ENCODE measurements at regions not wholly inside any gene's neighbourhood (a gene's known extent, or its start where the extent isn't known, plus 50 kb on each side); places are given as distances from the start of the nearest gene placed in this dataset.
A peak's percentile ranks its signal among the peaks of the same experiment; 100 is the strongest.
"Not testable (repeated sequence)": the region's sequence is repeated elsewhere in the genome, so short reads cannot be mapped to it uniquely, and the experiment has no call there.

DNA sequence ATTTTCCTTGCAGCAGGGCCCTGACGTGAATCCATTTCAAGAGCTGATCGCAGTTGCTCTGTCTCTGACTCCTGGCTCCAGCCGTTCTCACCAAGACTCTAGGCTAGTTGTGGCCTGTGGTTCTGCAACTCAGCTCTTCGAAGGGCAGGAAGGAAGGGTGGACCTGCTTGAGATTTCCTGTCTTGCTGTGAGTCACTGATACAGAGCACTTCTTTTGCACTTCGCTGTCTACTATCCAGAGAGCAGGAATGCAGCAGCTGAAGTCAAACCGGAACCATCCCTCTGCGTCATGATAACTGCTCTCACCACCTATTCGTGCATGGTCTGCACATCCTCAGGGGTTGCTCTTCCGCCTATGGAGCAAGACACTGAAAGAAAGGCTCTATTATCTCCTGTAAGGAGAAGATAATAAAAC, 59.7 kb downstream of the RAP2B start:
- DNase-seq = peak; percentile 17

DNA sequence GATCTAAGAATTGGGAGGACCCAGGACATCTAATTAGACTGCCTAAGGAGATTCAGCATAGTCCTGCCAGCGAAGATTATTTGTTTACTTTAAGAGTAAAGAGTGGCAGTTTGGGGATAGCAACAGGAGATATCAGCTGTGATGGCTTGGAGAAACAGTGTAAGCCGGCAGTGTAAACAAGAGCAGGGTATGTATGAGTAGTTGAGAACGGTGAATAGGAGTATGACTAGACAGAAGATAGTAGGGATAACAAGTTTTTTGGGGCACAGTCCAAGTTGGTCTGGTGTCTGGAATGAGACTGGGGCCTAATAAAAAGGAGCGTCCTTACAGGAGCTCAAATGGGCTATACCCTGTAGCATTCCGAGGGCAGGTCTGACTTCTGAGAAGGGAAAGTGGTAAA, 64.9 kb downstream of the RAP2B start:
- not testable (repeated sequence) for DNase-seq

- not testable (repeated sequence) for DNase-seq
These were observed 68.4 kb downstream of the RAP2B start for GRCh38 chr3:153230427-153230826.

DNA sequence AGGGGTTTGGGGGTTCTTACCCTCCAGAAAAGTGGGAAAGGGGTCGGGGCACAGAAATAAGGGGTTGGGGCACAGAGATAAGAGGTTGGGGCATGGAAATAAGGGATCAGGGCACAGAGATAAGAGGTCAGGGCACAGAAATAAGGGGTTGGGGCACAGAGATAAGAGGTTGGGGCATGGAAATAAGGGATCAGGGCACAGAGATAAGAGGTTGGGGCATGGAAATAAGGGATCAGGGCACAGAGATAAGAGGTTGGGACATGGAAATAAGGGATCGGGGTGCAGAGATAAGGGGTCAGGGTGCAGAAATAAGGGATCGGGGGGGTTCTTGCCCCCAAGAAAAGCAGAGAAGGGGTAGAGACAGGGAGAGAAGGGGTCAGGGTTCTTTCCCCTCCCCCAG, 69.2 kb downstream of the RAP2B start:
- not testable (repeated sequence) for DNase-seq

GRCh38 chr3:153232050-153232752, 70.2 kb downstream of the RAP2B start:
- DNase-seq = not testable (repeated sequence)

GRCh38 chr3:153232851-153233271, 70.8 kb downstream of the RAP2B start:
- no peak for DNase-seq

GRCh38 chr3:153233986-153234385, 72.0 kb downstream of the RAP2B start:
- no peak for DNase-seq

DNA sequence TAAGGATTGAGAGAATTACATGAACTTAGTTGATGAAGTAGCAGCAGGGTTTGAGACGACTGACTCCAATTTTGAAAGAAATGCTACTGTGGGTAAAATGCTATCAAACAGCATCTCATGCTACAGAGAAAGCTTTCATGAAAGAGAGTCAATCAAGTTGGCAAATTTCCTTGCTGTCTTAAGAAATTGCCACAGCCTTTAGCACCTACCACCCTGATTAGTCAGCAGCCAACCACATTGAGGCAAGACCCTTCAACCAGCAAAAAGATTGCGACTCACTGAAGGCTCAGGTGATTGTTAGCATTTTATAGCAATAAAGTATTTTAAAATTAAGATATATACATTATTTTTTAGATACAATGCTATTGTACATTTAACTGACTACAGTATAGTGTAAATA, 80.9 kb downstream of the RAP2B start:
- DNase-seq = no peak

DNA sequence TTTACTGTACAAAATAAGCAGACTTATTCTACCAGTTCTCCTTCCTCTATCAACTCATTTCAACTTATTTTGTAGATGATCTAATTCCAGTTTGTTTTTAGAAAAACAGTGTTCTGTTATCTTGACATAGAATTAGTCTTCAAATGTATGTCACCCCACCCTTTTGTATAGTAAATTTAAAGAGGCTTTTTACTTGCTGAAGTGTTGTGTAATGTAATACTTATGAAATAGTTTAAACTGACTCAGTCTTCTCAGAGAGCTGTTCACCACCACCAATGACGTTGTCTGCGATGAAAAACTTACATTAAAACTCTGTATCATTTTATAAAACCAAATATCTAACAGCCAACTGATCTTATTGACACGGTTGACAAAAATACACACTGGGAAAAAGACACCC, 82.9 kb downstream of the RAP2B start:
- no peak for DNase-seq

GRCh38 chr3:153245661-153246060, 83.6 kb downstream of the RAP2B start:
- no peak for DNase-seq

DNA sequence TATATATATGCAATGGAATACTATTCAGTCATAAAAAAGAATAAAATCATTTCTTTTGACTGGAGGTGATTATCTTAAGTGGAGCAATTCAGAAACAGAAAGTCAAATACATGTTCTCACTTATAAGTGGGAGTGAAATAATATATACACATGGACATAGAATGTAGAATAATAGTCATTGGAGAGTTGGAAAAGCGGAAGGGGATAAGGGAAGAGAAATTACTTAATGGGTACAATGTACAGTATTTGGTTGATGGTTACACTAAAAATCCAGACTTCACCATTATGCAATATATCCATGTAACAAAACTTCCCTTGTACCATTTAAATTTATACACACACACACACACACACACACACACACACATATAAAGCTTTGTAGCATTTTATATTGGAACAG, 84.3 kb downstream of the RAP2B start:
- no peak for DNase-seq

- no peak for DNase-seq
These were observed 84.8 kb downstream of the RAP2B start for GRCh38 chr3:153246806-153247205.

DNA sequence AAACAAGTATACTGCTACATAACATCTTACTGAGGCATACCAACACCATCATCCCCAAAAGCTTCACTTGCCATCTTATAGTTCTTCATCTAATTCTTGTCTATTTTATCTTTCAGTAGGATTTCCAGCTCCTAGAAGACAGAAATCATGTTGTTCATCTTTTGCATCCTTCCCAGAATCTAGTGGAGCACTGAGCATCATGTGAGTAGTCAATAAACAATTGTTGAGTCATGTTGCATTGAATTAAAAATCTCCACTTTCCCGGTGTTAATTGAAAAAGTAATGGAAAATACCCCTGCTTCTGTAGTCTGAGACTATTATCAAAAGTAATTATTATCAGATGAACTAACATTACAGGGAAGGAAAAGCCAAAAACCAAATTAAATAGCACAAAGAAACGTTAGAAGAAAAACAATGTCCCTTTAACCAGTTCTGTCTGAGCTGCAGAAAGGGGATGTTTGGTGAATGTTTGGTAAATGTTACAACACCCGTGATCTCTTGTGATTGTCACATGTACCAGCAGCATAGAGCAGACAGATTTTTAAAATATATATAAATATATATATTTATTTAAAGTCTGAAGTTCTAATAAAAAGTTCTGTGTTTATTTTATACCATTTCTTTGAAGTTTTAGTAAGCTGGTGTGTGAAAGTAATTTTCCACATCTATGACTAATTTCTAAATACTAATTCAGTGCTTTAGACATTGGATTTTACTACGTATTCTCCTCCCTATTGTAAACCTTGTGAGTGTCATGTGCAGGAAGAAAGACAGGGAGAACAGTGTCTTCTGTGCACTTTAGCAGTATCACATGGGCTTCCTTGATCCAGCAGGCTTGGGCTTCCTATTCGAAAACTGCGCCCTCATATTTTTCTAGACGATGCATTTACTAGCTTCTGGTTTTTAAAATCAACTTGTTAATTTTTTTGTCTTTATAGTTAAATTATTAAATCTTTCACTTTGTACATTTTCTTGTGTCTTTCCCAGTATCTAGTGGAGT, 85.6 kb downstream of the RAP2B start:
- no peak for DNase-seq

- not testable (repeated sequence) for DNase-seq
These were observed 86.8 kb downstream of the RAP2B start for GRCh38 chr3:153248835-153249234.

DNA sequence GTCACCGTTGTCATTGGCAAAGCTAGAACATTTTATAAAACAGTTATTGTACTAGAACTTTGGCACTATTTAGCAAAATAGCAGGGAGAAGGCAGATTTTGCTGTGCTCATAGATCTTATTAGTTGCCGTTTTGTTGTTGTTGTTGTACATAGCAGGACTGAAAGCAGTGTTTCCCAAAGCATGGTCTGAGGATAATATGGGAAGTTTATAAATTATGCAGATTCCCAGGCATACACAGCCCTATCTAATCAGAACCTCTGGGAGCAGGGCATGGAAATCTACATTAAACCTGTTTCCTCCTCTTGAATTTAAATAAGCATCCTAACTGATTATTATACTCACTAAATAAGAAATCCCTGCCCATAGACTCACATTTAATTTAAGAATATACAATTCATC, 87.9 kb downstream of the RAP2B start:
- DNase-seq = no peak

- DNase-seq = no peak
These were observed 88.4 kb downstream of the RAP2B start for GRCh38 chr3:153250446-153250845.

- DNase-seq = no peak
These were observed 90.9 kb downstream of the RAP2B start for GRCh38 chr3:153252963-153253362.

- no peak for DNase-seq
These were observed 92.3 kb downstream of the RAP2B start for GRCh38 chr3:153254361-153254760.

DNA sequence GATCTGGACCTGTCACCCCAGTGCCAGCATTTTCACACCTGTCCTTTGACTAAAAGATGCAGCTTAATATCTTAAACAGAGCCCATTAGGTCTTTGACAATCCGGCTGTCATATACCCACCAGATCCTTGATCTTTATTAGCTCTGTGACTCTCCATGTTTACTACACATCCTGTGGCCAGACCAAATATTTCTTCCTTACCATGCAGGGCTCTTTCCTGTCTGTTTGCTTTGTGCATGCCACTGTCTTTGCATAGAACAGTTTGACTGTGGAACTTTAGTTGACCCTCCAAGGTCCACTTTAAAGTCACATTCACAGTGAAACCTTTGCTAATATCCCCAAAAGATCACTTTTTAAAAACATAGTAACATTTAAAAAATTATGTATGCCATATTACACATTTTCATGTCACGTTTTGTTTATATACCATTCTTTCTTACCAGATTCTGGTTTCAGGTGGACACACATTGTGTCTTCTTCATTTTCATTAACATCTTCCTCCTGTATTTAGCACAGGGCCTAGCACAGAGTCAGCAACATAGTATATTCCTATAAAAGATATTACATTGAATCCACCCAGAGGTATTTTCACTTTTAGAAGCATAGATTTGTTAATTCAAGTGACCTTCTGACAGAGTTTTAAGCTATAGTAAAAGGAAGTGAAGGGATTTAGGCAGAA, 95.8 kb downstream of the RAP2B start:
- no peak for DNase-seq

- DNase-seq = no peak
These were observed 97.9 kb downstream of the RAP2B start for GRCh38 chr3:153259956-153260355.

GRCh38 chr3:153260681-153261080, 98.7 kb downstream of the RAP2B start:
- no peak for DNase-seq

DNA sequence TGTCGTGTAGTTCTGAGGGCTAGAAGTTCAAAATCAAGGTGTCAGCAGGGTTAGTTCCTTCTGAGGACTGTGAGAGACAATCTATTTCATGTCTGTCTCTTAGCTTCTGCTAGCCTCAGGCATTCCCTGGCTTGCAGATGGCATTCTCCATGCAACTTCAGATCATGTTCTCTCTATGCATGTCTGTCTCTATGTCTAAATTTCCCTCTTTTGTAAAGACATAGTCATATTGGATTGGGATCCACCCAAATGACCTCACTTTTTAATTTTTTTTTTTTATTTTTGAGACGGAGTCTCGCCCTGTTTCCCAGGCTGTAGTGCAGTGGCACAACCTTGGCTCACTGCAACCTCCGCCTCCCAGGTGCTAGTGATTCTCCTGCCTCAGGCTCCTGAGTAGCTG, 104.6 kb downstream of the RAP2B start:
- no peak for DNase-seq
